Hindlimb muscle (tissue), 1 donor: ENCODE measurements at regions not wholly inside any gene's neighbourhood (a gene's known extent, or its start where the extent isn't known, plus 50 kb on each side); places are given as distances from the start of the nearest gene placed in this dataset.
"Not testable (repeated sequence)": the region's sequence is repeated elsewhere in the genome, so short reads cannot be mapped to it uniquely, and the experiment has no call there.

ENCODE experiments used
- DNase-seq: peaks from one replicate; pipeline ENCODE4 v3.0.0-alpha.2; 2013

GRCh38 chr11:129731316-129731715, 84.3 kb upstream of the TMEM45B start:
- no peak for DNase-seq

DNA sequence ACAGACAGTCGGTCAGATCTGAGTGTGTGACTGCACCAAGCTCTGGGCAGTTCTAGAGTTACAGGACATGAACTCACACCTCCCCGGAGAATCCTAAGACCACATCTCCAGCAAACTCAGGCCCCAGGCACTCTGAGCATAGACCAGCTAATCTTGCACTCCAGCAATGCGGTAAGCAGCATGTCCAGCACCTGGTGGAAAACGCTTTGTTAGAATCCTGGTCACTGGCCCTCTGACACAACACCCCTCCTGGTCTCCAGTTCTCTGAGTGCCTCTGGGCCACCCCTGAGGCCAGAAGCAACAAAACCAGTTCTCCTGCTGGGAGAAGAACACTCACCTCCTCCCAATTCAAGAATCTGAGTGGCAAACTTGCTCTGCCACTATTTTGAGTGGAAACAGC, 82.7 kb upstream of the TMEM45B start:
- DNase-seq: no peak

DNA sequence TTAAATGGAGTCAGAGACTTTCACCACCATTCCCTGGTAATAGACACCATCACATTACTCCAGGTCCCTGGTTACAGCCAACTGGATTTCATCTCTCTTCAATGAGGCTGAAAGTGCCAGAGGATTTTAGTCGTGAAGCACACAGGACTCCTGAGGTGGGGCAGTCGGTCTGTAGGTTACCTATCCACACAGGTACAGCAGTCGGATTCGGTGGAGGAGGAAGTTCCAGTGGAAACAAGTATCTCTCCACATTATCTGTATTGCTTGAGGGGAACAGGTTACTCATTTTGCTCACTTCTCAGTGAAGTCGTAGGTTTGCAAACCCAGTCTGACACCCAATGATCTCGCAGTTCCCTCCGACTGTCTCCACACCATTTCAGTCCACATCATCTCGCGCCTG, 82.3 kb upstream of the TMEM45B start:
- no peak for DNase-seq

GRCh38 chr11:129733981-129734380, 81.7 kb upstream of the TMEM45B start:
- no peak for DNase-seq

DNA sequence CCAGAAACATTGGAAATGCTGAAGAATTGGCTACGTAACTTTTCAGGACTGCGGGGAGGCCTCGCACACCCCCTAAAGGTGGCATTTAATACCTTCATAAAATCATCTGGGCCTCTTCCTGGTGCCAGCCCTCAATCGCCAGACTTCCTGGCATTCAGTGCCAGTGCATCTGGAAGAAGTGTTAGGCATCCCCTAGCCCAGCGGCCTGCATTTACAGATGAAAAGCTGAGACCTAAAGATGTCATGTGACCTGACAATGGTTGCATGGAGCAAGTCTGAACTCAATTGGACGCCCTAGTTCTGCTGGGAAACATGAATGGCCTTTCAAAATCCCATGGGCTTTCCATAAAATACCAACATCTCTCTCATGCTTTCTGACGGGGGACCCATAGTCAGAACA, 81.0 kb upstream of the TMEM45B start:
- DNase-seq: no peak

DNA sequence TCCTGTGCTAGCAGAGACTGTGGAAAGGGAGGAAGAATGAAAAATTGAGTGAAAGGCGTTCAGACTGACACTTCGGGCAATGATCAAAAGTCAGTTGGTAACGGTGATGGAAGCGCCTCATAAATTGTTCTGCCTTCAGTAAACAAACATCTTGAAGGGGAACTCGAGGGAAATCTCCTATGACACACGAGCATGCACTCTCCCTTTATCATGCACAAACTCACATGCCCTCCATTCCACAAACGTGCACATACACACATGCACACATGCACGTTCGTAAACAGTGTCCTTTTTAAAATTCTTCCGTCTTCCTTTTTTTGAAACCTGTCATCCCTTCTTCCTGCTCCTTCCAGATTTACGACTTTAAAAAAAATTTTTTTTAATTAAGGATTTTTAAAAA, 77.8 kb upstream of the TMEM45B start:
- no peak for DNase-seq

DNA sequence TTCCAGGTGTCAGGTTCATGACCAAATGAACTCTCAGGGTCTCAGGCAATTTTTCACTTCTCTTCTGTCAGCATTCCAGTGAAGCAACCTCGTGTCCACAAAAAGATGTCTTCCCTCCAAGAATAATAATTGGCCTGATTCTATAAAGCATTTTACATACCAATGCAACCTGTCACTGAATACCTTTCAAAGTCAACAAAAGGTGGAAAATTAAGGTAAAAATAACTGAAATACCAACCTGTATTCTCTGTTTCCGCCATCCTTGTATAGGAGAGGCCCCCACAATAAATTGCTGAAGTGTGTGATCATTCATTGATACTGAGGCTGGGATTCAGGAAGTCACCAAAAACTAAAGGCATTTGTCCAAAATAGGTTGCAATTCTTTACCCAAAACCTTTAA, 77.4 kb upstream of the TMEM45B start:
- no peak for DNase-seq

GRCh38 chr11:129739339-129739738, 76.3 kb upstream of the TMEM45B start:
- no peak for DNase-seq

- DNase-seq: no peak
Observed at GRCh38 chr11:129740125-129740719, 75.4 kb upstream of the TMEM45B start.

GRCh38 chr11:129743112-129743815, 72.4 kb upstream of the TMEM45B start:
- DNase-seq: peak; percentile 39

DNA sequence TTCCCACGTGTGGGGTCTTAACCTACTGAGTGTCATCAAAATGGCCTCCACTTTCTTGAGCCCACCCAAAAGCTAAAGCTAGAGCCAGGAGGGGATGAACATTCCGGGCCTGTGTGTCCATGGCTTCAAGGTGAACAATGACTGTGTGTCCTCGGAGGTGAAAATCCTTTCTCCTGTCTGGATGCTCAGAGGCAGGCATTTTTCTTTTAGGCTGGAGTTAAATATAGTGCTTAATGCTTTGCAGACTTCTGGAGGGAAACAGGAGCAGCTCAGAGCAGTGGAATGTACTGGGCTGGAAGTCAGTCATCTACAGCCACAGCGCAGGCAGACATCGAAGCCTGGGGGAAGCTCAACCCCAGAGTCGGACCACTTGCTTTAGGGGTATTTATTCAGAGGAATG, 68.6 kb upstream of the TMEM45B start:
- peak; percentile 53 for DNase-seq

DNA sequence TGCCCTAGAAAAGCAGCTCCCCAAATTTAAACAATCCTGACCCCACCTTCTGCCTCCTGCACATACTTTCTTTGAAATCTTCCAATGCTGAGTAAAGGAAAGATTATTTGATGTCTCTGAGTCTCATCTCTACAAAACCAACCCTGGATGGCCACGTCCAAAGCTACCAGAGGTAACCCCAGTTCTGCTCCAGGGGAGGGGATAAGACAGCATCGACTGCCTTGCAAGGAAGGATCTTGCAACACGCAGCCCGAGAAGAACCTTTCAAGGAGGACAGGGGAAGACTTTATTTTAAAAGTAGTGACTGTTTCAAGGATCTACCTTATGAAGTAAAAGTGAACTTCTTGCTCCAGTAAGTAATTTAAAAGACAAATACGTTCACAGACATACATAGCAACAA, 66.5 kb upstream of the TMEM45B start:
- no peak for DNase-seq

DNA sequence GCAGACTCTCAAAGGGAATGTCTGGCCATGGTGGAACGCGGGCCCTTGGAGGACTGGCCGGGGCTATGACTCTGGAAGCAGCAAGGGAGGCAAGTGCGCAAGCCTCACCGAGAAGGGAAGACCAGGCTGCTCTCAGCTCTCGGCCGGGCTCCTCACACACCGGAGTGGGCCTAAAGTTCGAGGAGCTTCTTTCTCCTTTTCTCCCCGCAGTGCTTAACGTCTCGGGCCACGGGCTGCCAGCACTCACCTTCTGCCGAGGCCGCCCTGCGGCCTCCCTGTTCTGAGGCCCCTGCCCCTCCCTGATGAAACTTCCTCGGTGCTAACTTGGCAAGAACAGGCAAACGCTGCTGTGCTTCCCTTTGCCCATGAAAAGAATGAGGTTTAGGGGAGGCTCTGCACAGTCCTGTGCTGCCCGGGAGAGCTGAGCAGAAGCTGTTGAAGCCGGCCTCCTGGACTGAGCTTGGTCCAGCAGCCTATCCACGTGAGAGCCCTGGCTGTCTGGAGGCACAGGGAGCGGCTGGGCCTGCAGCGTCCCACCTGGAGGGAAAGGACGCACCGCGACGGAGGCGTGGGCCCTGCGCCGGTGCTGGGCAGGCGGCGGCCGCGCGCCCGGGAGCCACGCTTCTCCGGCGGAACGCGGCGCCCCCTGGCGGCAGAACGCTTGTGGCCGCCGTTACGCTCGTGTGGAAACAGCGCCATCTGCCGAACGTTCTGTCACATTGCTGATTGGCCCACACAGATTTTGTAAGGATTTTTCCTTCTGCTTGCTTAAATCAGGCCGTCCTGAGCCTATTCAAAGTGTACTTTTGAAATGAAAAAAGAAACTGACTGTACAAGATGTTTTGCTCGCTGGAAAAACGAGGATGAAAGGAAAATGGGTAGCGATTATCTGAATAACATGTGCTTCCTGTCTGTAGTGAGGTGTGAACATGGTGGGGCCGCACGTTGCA, 65.0 kb upstream of the TMEM45B start:
- peak; percentile 83 for DNase-seq

DNA sequence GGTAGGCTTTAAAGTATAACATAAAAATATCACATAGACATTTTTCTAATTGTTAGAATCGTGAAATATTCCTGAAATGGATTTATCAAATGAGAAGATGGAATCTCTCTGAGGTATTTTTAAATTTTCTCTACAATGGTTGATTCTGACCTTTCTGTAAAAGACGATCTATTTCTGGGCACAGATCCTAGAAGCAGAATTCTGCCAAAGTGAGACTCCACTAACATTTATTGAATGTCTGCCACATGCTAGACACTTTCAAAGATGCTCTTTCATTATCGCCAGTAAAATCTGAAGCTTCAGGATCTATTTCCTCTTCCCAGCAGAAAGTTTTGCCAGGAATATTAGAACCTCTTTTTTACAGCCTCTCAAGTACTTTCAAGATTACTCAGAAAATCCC, 64.1 kb upstream of the TMEM45B start:
- no peak for DNase-seq

GRCh38 chr11:129763569-129763968, 52.1 kb upstream of the TMEM45B start:
- DNase-seq: not testable (repeated sequence)

GRCh38 chr11:129764204-129764603, 51.4 kb upstream of the TMEM45B start:
- not testable (repeated sequence) for DNase-seq
